GM18873 (cell line): ENCODE measurements at regions not wholly inside any gene's neighbourhood (a gene's known extent, or its start where the extent isn't known, plus 50 kb on each side); places are given as distances from the start of the nearest gene placed in this dataset.

ENCODE experiments used
- ATAC-seq: cut with Tn5 transposase; IDR thresholded peaks from one replicate; pipeline ENCODE4 v1.9.1; 2021; ENCODE audit warnings: mild to moderate bottlenecking, moderate library complexity, moderate number of reproducible peaks; ENCODE audit not compliant: unreplicated experiment, low FRiP score

GRCh38 chr18:8942909-8943545 is 159.5 kb upstream of the NDUFV2 start:
- ATAC-seq, result no peak

DNA sequence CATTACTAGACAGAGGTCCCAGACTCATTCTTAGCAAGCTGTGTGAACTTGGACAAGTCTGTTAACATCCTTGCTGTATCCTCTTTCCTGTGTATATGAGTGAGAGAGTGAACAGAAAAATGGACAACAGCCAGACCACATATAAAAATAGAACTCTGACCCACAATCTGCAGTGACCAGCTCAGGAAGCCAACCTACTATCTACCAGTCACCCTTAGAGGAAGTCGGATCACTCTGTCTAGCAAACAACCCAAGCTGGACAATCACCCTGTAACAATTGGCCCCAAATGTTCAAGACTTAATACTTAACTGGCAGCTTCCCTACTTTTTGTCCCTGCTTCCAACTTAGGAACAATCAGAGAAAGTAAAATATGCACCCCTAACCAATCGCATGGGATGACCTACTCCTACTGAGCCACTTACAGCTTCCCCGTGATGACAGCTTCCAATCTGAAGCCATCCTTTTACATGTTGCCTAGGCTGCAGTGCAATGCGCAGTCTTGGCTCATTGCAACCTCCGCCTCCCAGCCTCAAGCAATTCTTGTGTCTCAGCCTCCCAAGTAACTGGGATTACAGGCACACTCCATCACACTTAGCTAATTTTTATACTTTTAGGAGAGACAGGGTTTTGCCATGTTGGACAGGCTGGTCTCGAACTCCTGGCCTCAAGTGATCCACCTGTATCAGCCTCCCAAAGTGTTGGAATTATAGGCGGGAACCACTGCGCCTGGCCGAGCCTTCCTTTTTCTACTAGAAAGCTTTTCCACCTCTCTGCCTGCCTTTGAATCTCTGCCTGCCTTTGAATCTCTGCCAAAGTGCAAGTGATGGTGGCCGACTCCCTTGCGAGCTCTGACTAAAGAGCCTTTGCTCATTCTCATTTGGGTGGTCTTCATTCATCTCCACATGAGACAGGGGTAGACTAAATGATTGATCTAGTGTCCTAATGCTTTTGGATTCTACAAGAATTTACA is 158.3 kb upstream of the NDUFV2 start:
- no peak for ATAC-seq

- no peak for ATAC-seq
Measured at GRCh38 chr18:8944871-8945245, 157.6 kb upstream of the NDUFV2 start.

DNA sequence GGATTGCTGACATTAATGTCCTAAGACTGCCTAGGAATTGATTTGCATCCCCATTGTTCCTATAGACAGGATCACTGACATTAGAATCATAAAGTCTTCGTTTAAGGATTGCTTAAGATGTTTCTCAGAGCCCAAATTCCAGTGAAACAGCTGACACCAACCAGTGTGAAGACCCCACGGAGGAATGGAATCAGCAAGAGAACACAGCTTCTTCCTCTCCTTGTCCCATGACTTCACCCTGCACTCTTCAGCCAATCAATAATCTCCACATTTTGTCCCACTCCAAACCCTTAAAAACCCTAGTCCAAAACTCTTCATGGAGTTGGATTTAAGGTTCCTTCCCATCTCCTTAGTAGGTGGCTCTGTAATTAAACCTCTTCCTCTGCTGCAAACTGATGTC is 157.0 kb upstream of the NDUFV2 start:
- no peak for ATAC-seq

DNA sequence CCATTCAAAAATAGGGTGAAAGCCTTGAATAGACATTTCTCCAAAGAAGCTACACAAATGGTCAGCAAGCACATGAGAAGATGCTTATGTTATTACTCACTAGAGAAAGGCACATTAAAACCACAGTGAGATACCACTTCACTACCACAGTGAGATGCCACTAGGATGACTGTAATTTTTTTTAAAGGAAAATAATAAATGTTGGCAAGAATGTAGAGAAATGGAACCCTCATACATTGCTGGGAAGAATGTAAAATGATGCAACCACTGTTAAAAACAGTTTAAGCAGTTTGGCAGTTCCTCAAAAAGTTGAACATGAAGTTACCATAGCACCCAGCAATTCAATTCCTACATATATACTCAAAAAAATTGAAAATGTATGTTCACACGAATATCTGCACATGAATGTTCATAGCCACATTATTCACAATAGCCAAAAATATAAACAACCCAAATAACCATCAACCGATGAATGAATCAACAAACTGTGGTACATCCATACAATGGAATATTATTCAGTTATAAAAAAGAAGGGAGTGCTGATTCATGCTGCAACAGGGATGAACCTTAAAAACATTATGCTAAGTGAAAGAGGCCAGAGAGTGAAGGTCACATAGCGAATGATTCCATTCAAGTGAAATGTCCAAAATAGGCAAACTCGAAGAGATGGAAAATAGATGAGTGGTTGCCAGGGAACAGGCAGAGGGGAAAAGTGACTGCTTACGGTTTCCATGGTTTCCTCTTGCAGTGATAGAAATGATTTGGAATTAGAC is 156.2 kb upstream of the NDUFV2 start:
- ATAC-seq, result no peak

DNA sequence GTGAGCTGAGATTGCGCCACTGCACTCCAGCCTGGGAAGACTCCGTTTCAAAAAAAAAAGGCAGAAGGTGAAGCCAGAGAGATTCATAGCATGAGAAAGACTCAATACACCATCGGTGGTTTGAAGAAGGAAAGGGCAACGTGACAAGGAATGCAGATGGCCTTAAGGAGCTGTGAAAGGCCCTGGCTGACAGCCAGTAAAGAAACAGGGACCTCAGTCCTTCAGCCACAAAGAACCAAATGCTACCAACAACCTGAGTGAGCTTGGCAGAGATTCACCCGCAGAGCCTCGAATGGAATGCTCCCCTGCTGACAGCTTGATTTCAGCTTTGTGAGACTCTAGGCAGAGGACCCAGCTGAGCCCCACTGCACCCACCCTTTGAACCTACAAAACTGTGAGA is 154.9 kb upstream of the NDUFV2 start:
- ATAC-seq, result no peak

DNA sequence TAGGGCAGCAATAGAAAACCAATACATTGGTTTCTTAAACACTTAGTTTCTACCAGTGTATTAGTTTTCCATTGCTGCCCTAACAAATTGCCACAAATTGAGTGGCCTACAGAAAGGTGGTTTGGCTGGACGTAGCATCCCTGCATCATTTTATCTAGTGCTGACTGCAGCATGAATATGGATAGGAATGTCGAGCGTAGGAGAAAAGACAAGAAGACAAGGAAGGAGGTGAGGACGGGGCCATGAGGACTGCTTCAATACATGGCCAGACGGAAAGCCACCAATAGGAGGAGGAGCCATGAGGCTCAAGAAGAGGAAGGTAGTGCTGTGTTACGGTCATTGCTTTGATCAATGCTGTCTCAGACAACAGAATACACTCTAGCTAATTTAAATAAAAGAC is 154.5 kb upstream of the NDUFV2 start:
- no peak for ATAC-seq

DNA sequence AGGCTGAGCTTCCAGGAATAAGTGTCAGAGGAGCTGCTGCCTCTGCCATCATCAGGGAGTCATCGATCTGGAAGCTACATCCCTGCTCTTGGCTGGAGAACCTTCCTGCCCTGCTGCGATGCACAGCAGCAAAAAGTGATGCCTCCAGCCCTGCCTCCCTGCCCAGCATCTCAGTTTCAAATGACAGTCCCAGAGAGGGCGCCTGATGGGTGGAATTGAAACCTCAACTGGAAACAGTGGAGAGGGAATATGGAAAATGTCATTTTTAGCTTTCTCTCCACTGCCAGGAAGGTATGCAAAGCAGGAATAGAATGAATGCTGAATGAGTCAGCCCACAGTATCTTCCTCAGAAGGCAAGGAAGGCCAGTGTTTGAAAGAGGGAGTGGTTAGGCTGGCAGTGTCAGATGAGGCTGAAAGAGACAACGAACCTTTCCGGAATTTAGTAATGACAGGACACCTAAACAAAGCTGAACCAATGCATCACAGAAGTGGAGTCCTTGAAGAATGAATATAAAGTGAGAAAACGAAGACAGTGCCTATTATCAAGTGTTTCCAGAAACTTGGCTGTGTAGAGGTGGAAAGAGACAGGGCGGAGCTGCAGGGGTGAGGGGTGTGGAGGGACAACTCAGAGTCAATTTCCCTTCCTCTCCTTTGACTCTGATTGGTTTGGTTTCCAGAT is 153.9 kb upstream of the NDUFV2 start:
- no peak for ATAC-seq

GRCh38 chr18:8949206-8949605 is 153.3 kb upstream of the NDUFV2 start:
- ATAC-seq, result no peak

DNA sequence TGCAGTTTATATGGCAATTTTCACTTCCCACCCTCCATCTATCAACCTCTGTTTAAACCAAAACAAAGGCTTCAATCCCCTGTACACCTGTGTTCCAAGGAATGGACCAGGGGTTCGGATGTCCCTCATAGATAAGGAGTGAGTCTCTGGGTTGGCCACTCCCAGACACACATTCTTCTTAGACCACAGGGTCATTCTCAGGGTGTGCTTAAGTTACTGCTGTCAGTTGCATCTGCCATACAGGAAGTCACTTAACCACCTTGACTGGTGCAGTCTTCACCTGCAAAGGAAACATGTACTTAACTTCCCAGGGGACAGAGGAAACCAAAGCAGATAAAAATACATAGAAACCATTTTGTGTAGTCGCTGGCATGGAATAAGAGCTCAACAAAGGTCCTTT is 151.0 kb upstream of the NDUFV2 start:
- peak; percentile 64 for ATAC-seq

GRCh38 chr18:8952174-8952573 is 150.3 kb upstream of the NDUFV2 start:
- ATAC-seq, result no peak

GRCh38 chr18:8952769-8953760 is 149.4 kb upstream of the NDUFV2 start:
- no peak for ATAC-seq

- no peak for ATAC-seq
Measured at GRCh38 chr18:8957731-8958130, 144.8 kb upstream of the NDUFV2 start.

DNA sequence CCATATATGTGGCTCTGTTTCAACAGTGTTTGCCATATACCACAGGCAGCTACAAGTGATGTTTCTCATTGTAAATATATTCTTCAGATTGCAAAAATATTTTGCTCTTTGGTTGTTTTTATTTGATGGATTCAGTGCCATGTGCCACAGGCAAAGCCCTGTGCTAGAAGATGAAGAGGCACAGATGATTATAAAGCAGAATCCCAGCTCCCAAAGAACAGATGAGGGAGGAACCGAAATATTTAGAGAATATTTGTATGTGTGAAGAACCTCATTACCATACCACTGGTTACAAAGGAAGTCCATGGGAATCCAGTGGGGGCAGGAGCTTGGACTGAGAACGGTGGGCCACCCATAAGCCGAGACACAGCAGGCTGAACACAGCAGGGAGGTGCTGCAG is 143.8 kb upstream of the NDUFV2 start:
- ATAC-seq, result no peak

DNA sequence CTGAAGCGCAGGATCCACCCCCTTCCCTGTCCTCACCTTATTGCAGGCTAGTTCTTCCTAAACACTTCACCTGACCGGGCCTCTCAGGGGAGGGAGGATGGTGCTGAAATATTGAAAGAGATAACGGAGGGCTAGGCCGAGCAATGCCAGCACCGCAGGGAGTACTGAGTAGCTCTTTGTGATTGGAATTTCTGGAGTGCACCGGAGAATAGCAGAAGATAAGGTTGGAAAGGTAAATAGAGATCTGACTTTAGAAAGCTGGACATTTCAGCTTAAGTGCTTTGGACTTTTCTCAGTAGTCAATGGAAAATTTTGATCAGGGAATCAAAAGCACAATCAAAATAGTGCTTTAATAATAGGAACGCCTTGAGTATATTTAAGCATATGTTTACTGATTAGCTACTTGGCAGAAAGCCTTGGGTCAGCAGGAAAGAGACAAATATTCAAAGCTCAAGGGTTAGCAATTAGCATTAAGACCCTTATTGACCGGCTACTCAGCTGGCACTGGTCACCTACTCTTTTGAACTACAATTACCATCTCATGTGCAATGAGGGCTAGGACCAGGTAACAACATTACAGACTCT is 142.9 kb upstream of the NDUFV2 start:
- no peak for ATAC-seq

- ATAC-seq, result no peak
Measured at GRCh38 chr18:8960740-8961657, 141.5 kb upstream of the NDUFV2 start.

DNA sequence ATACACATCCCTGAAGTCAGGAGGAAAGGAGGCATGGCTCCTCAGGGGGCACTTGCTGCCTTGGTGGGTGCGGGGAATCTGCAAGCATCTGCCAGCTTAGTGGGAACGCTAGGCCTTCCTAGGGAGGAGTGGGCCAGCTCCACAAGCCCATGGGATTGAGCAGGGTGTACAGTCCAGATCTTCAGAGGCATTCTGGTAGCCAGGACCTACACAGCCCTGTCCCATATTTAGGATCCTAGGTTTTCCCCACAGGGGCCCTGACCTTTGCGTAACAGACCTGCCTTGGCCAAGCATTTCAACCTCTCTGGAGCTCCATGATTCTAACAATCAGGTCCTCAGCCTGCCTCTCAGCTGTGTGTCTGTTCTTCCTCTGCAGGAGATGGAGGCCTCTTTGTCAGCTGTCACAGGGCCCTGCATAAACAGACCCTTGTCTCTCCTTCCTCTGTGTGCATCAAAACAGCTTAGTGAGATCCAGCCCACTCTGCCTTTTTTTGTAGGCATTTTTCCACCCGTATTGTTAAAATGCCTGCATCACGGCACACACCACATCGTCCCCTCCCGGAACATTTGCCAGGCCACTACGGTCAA is 140.2 kb upstream of the NDUFV2 start:
- ATAC-seq, result no peak
